PC-3 (cell line): ENCODE measurements at regions not wholly inside any gene's neighbourhood (a gene's known extent, or its start where the extent isn't known, plus 50 kb on each side); places are given as distances from the start of the nearest gene placed in this dataset.

Experiments used
- EZH2 ChIP-seq: fragments of 300-600 bp; sonication (generic); IDR thresholded peaks from one replicate; pipeline ENCODE4 v1.6.1; 2017; ENCODE audit warnings: antibody characterized with exemption, mild to moderate bottlenecking, low read length; ENCODE audit not compliant: unreplicated experiment
- EZH2phosphoT487 ChIP-seq: fragments of 300-600 bp; sonication (generic); IDR thresholded peaks from 2 replicates; pipeline ENCODE4 v1.6.1; 2018; ENCODE audit warnings: mild to moderate bottlenecking, antibody characterized with exemption, low read length, borderline replicate concordance

GRCh38 chr9:81499021-81499454, 190.3 kb downstream of the TLE1 start:
- no peak for TF ChIP-seq EZH2phosphoT487
- no peak for TF ChIP-seq EZH2
